ENCODE measurements at regions not wholly inside any gene's neighbourhood (a gene's known extent, or its start where the extent isn't known, plus 50 kb on each side); places are given as distances from the start of the nearest gene placed in this dataset.

- Histone ChIP-seq H3K4me1 (no peaks in the 10 kb centered on the region), H3K4me3 (no peak overlapping the region), H3K27ac (no peak overlapping the region), H3K9me3 (no peaks in the 10 kb centered on the region), H3K27me3 (ENCODE audit: low read depth) (peaks cover 14% of the 10 kb centered on the region), H3K36me3 (no peaks in the 10 kb centered on the region)
- ATAC-seq (no peak), DNase-seq (no peak)
- intact Hi-C loops (cut with DNase I), result no loop called here
- TF ChIP-seq, protein P1, sequence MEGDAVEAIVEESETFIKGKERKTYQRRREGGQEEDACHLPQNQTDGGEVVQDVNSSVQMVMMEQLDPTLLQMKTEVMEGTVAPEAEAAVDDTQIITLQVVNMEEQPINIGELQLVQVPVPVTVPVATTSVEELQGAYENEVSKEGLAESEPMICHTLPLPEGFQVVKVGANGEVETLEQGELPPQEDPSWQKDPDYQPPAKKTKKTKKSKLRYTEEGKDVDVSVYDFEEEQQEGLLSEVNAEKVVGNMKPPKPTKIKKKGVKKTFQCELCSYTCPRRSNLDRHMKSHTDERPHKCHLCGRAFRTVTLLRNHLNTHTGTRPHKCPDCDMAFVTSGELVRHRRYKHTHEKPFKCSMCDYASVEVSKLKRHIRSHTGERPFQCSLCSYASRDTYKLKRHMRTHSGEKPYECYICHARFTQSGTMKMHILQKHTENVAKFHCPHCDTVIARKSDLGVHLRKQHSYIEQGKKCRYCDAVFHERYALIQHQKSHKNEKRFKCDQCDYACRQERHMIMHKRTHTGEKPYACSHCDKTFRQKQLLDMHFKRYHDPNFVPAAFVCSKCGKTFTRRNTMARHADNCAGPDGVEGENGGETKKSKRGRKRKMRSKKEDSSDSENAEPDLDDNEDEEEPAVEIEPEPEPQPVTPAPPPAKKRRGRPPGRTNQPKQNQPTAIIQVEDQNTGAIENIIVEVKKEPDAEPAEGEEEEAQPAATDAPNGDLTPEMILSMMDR (IDR thresholded peaks at IDR 0.05), result no peak
Observed at GRCh38 chr19:32254509-32254890, 90.9 kb upstream of the ZNF507 start.

DNA sequence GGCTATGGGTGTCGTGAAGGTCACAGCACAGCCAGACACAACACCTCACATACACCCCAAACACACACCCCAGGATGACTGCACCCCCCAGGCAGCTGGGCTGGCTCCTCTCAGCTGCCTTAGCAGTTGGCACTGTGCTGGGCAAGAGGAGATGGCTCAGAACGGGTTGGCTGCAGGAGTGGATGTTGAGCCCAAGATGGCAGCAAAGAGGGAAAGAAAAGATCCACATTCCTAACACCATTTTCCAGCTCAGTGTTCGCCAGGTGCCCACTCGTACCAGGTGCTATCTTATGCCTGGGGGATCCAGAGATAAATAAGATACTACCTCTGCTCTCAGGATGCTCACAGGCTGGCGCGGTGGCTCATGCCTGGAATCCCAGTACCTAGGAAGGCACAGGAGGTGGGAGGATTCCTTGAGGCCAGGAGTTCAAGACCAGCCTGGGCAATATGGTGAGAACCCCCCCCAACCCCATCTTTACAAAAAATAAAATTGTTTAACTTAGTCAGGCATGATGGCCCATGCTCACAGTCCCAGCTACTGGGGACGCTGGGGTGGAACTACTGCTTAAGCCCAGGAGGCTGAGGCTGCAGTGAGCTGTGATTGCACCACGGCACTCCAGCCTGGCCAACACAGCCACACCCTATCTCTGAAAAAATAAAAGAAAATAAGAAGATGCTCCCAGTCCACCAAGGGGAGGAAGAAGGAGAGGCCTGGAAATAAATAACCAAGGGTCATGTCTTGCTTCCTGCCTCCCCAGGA lies 89.7 kb upstream of the ZNF507 start:
- Histone ChIP-seq H3K36me3 (no peaks in the 10 kb centered on the region), H3K27me3 (ENCODE audit: low read depth) (peaks cover 14% of the 10 kb centered on the region), H3K9me3 (no peaks in the 10 kb centered on the region), H3K4me1 (no peaks in the 10 kb centered on the region), H3K4me3 (no peak overlapping the region), H3K27ac (no peak overlapping the region)
- ATAC-seq, result no peak
- TF ChIP-seq, protein P1 (IDR thresholded peaks at IDR 0.05), result no peak
- intact Hi-C loops (cut with DNase I), result no loop called here
- DNase-seq, result no peak

DNA sequence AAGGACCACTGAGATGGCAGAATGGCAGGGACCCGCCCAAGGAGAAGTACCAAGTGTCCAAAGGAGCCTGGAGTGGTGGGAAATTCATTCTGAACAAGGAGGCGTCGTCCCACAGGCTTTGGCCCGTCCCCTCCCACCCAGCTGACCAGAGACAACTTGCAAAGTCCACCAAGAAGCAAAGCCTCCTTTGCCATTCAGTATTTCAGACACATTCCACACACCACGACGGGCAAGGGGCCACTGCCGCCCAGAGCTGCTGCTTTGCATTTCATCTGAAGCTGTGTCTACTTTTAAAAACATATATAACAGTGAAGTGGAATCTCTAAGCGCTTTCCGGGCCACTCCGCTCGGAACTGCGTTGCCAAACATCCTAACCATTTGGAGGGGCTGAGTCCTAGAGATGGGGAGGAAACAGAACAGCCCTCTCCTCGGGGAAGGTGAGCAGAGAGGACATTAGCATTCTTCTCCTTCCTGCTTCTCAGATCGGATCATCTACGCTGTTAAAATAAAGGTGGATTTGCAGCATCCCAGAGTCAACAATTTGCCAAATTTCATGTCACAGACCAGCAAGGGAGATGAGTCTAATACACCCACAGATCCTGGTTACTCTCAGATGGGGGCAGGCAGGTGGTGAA lies 89.0 kb upstream of the ZNF507 start:
- DNase-seq, result no peak
- no peak for ATAC-seq

DNA sequence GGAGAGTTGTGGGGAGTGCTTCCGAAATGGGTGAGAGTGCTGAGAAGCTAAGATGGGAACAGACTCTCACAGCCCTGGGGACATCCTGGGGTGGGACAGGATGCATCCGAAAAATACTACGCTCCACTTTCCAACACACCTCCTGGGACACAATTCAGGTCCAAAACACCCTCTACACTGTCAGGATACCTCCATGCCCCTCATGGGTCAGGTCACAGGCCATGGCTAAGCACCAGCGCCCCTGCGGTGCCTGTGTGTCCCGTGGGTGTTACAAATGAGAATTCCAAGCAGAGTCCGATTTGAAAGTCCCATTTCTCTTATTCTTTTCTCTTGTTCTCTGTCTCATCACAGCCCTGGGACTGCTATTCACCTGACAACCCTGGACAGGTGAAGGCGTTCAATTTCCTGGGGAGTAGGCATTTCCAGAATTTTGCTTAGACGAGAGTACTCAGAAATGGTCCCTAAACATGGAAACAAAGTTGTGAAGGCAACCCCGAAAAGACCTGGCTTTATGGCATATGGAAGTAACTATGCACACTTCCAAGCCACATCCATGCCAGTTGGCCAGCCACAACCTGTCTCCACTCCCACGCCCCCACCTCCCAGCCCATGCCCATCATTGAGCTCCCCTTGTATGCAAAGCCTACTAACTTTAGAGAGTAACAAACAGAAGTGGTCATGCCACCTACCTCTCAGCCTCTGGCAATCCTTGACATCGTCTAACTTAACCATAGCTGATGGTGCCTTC lies 87.9 kb upstream of the ZNF507 start:
- no peak overlapping the region for H3K27ac ChIP-seq
- ATAC-seq (no peak), DNase-seq (no peak)
- H3K27me3 ChIP-seq (ENCODE audit: low read depth), result peaks cover 14% of the 10 kb centered on the region
- no peaks in the 10 kb centered on the region for H3K9me3 ChIP-seq
- no peaks in the 10 kb centered on the region for H3K4me1 ChIP-seq
- TF ChIP-seq, protein P1 (IDR thresholded peaks at IDR 0.05), result no peak
- no peak overlapping the region for H3K4me3 ChIP-seq
- intact Hi-C loops (cut with DNase I), result no loop called here
- H3K36me3 ChIP-seq, result no peaks in the 10 kb centered on the region

More for the DNA sequence above, 89.0 kb upstream of the ZNF507 start:
- H3K27ac ChIP-seq, result no peak overlapping the region
- H3K36me3 ChIP-seq, result no peaks in the 10 kb centered on the region
- H3K27me3 ChIP-seq (ENCODE audit: low read depth), result peaks cover 14% of the 10 kb centered on the region
- TF ChIP-seq, protein P1 (IDR thresholded peaks at IDR 0.05), result no peak
- no peak overlapping the region for H3K4me3 ChIP-seq
- intact Hi-C loops (cut with DNase I), result no loop called here
- H3K4me1 ChIP-seq, result no peaks in the 10 kb centered on the region
- no peaks in the 10 kb centered on the region for H3K9me3 ChIP-seq

- no peaks in the 10 kb centered on the region for H3K36me3 ChIP-seq
- DNase-seq, result no peak
- no peaks in the 10 kb centered on the region for H3K4me1 ChIP-seq
- TF ChIP-seq, protein P1 (IDR thresholded peaks at IDR 0.05), result no peak
- ATAC-seq, result no peak
- no peak overlapping the region for H3K27ac ChIP-seq
- H3K4me3 ChIP-seq, result no peak overlapping the region
- intact Hi-C loops (cut with DNase I), result no loop called here
- H3K27me3 ChIP-seq (ENCODE audit: low read depth), result peaks cover 14% of the 10 kb centered on the region
- H3K9me3 ChIP-seq, result no peaks in the 10 kb centered on the region
Observed at GRCh38 chr19:32258167-32258566, 87.2 kb upstream of the ZNF507 start.

Measured in lower lobe of right lung (tissue), 2 donors.